ENCODE measurements at regions not wholly inside any gene's neighbourhood (a gene's known extent, or its start where the extent isn't known, plus 50 kb on each side); places are given as distances from the start of the nearest gene placed in this dataset.

- no peak for DNase-seq
Observed at GRCh38 chr10:128587689-128588088, 461.5 kb upstream of the MKI67 start.

- no peak for DNase-seq
Observed at GRCh38 chr10:128588402-128588801, 462.2 kb upstream of the MKI67 start.

- no peak for DNase-seq
Observed at GRCh38 chr10:128594688-128595087, 468.5 kb upstream of the MKI67 start.

- DNase-seq: no peak
Observed at GRCh38 chr10:128596906-128597305, 470.7 kb upstream of the MKI67 start.

- DNase-seq: no peak
Observed at GRCh38 chr10:128599030-128599429, 472.8 kb upstream of the MKI67 start.

GRCh38 chr10:128599538-128599937, 473.3 kb upstream of the MKI67 start:
- no peak for DNase-seq

- no peak for DNase-seq
Observed at GRCh38 chr10:128602183-128602582, 476.0 kb upstream of the MKI67 start.

GRCh38 chr10:128604025-128604424, 477.8 kb upstream of the MKI67 start:
- DNase-seq: no peak

- DNase-seq: no peak
Observed at GRCh38 chr10:128605180-128605579, 479.0 kb upstream of the MKI67 start.

- DNase-seq: no peak
Observed at GRCh38 chr10:128606055-128606454, 479.8 kb upstream of the MKI67 start.

- DNase-seq: no peak
Observed at GRCh38 chr10:128608791-128609190, 482.6 kb upstream of the MKI67 start.

- DNase-seq: no peak
Observed at GRCh38 chr10:128609460-128609859, 483.2 kb upstream of the MKI67 start.

- DNase-seq: no peak
Observed at GRCh38 chr10:128610113-128610512, 483.9 kb upstream of the MKI67 start.

- no peak for DNase-seq
Observed at GRCh38 chr10:128612195-128612594, 486.0 kb upstream of the MKI67 start.

- DNase-seq: no peak
Observed at GRCh38 chr10:128612631-128613030, 486.4 kb upstream of the MKI67 start.

- no peak for DNase-seq
Observed at GRCh38 chr10:128614016-128614605, 487.9 kb upstream of the MKI67 start.

GRCh38 chr10:128614802-128615553, 488.8 kb upstream of the MKI67 start:
- DNase-seq: no peak

- DNase-seq: no peak
Observed at GRCh38 chr10:128617532-128617931, 491.3 kb upstream of the MKI67 start.

- DNase-seq: no peak
Observed at GRCh38 chr10:128622706-128623105, 496.5 kb upstream of the MKI67 start.

- no peak for DNase-seq
Observed at GRCh38 chr10:128623776-128624175, 497.6 kb upstream of the MKI67 start.

- DNase-seq: no peak
Observed at GRCh38 chr10:128624656-128625530, 498.7 kb upstream of the MKI67 start.

- DNase-seq: no peak
Observed at GRCh38 chr10:128625926-128626325, 499.7 kb upstream of the MKI67 start.

- DNase-seq: no peak
Observed at GRCh38 chr10:128626397-128627000, 500.3 kb upstream of the MKI67 start.
